Spleen (tissue), 11 donors: ENCODE measurements at regions not wholly inside any gene's neighbourhood (a gene's known extent, or its start where the extent isn't known, plus 50 kb on each side); places are given as distances from the start of the nearest gene placed in this dataset.
"Not testable (repeated sequence)": the region's sequence is repeated elsewhere in the genome, so short reads cannot be mapped to it uniquely, and the experiment has no call there.

Experiments used
- DNase-seq: peaks from one replicate; pipeline ENCODE4 v3.0.0-alpha.2; 2020
- H3K27ac ChIP-seq, 8 donors: fragments of 200-600 bp; sonication (generic) in 7 of 8; 1 replicate in 4 of 8; 2 replicates in 4 of 8; pipeline versions ENCODE4 v1.5.0 to v1.8.0; 2016 to 2021; ENCODE audit warnings: inconsistent platforms in 4 of 8, mild to moderate bottlenecking in 4 of 8, moderate library complexity in 1 of 8
- H3K27me3 ChIP-seq, 7 donors: fragments of 200-600 bp; sonication (generic) in 6 of 7; replicated peaks in 1 of 7; 1 replicate in 4 of 7; 2 replicates in 3 of 7; pipeline versions ENCODE4 v1.5.0 to v1.8.0; 2016 to 2021; ENCODE audit warnings: inconsistent platforms in 3 of 7, mild to moderate bottlenecking in 1 of 7
- H3K36me3 ChIP-seq, 6 donors: fragments of 200-600 bp; sonication (generic) in 5 of 6; 1 replicate in 4 of 6; 2 replicates in 2 of 6; pipeline versions ENCODE4 v1.5.0 to v1.8.0; 2016 to 2021; ENCODE audit warnings: inconsistent platforms in 2 of 6
- H3K4me1 ChIP-seq, 6 donors: fragments of 200-600 bp; sonication (generic) in 5 of 6; 1 replicate in 3 of 6; 2 replicates in 3 of 6; pipeline versions ENCODE4 v1.5.0 to v1.8.0; 2016 to 2021; ENCODE audit warnings: inconsistent platforms in 3 of 6
- H3K4me3 ChIP-seq, 8 donors: fragments of 200-600 bp; sonication (generic) in 7 of 8; 1 replicate in 4 of 8; 2 replicates in 4 of 8; pipeline versions ENCODE4 v1.5.0 to v1.8.0; 2016 to 2021; ENCODE audit warnings: inconsistent platforms in 4 of 8, mild to moderate bottlenecking in 4 of 8, moderate library complexity in 2 of 8
- H3K9me3 ChIP-seq, 8 donors: fragments of 200-600 bp; sonication (generic) in 7 of 8; 1 replicate in 4 of 8; 2 replicates in 4 of 8; pipeline versions ENCODE4 v1.5.0 to v1.8.0; 2016 to 2021; ENCODE audit warnings: inconsistent platforms in 4 of 8
- POLR2A ChIP-seq, 3 donors: fragments of 450-650 bp; IDR thresholded peaks; one replicate each; pipeline ENCODE4 v1.5.1; 2017; ENCODE audit warnings: antibody characterized with exemption in 3 of 3, mild to moderate bottlenecking in 1 of 3
- POLR2AphosphoS5 ChIP-seq, 3 donors: sonication (generic); formaldehyde crosslinking; IDR thresholded peaks; one replicate each; pipeline ENCODE4 v1.5.1; 2017; ENCODE audit warnings: antibody characterized with exemption in 3 of 3
- WGBS, 5 donors: extraction: QIAGEN DNeasy Blood & Tissue Kit in 3 of 5; methylation state at CpG; one replicate each; pipeline versions ENCODE4 v1.1.5 to v1.1.7; 2013 to 2018; 5-methylcytosine and 5-hydroxymethylcytosine counted together
- intact Hi-C: fragments of 100-400 bp; cut with DNase I; formaldehyde crosslinking; loops from one replicate; pipeline ENCODE4 v1.15.0; 2023; ENCODE audit warnings: low total_unique reads
- TF ChIP-seq, protein P1 (sequence below), 11 experiments: fragments of 200-600 bp in 7 of 11; fragments of 450-650 bp in 4 of 11; sonication (generic) in 4 of 11; IDR thresholded peaks in 8 of 11; conservative IDR thresholded peaks in 3 of 11; 1 replicate in 7 of 11; 2 replicates in 4 of 11; pipeline versions ENCODE4 v1.4.0 to v1.8.0; 2016 to 2021; ENCODE audit warnings: antibody characterized with exemption in 11 of 11, inconsistent platforms in 4 of 11, mild to moderate bottlenecking in 1 of 11
- donor health status: healthy with polysubstance abuse.
- donor health status: DM: no; HTN: no; CAD: no; lungs with moderate emphysema.
- donor health status: DM: no; HTN: no; CAD: no.
- donor health status: Bipolar disorder and iron deficiency.
- donor health status: healthy.
- donor health status: DM: no; HTN: no; CAD: no.
- donor health status: DM: yes; HTN: yes; CAD: no.

GRCh38 chr1:148264374-148265276 is 112.5 kb upstream of the NBPF11 start:
- no peak for DNase-seq
- no peak for TF ChIP-seq POLR2A (IDR thresholded peaks at IDR 0.05)
- TF ChIP-seq POLR2AphosphoS5 (IDR thresholded peaks at IDR 0.05): no peak
- TF ChIP-seq, protein P1, sequence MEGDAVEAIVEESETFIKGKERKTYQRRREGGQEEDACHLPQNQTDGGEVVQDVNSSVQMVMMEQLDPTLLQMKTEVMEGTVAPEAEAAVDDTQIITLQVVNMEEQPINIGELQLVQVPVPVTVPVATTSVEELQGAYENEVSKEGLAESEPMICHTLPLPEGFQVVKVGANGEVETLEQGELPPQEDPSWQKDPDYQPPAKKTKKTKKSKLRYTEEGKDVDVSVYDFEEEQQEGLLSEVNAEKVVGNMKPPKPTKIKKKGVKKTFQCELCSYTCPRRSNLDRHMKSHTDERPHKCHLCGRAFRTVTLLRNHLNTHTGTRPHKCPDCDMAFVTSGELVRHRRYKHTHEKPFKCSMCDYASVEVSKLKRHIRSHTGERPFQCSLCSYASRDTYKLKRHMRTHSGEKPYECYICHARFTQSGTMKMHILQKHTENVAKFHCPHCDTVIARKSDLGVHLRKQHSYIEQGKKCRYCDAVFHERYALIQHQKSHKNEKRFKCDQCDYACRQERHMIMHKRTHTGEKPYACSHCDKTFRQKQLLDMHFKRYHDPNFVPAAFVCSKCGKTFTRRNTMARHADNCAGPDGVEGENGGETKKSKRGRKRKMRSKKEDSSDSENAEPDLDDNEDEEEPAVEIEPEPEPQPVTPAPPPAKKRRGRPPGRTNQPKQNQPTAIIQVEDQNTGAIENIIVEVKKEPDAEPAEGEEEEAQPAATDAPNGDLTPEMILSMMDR (IDR thresholded peaks at IDR 0.05 in 8 of 11, conservative IDR thresholded peaks at IDR 0.05 in 3 of 11): no peak
- Histone ChIP-seq H3K27ac (peak overlapping the region in 1 of 8 donors; percentile 63), H3K4me1 (peaks cover 0 to 20% (median 12%) of the 10 kb centered on the region in 6 donors), H3K36me3 (no peaks in the 10 kb centered on the region), H3K9me3 (no peaks in the 10 kb centered on the region), H3K4me3 (peak overlapping the region in 4 of 8 donors; percentile 43 to 68 (median 50)), H3K27me3 (peaks cover 0 to 29% (median 0%) of the 10 kb centered on the region in 7 donors)
- 48 to 65% (median 58%) methylated on average over 29 of the region's 29 CpGs for WGBS, 5 donors
- intact Hi-C loops: no loop called here

DNA sequence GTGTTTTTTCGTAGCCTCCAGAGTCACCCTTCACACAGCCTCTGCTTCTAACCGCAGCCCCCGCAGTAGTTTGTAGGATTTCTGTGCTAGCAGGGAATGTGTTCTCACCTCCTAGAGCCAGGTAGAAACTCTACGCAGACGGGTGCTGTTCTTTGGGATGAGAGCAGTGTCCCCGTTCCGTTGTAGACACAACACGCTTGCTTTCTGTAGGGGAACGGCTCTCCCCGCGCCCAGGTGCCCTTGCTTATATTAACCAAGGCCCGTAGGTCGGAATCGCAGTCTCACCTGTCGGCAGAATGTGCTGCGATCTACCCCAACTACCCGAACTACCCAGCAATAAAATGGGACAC is 111.8 kb upstream of the NBPF11 start:
- Histone ChIP-seq H3K4me1 (peaks cover 0 to 20% (median 12%) of the 10 kb centered on the region in 6 donors), H3K36me3 (no peaks in the 10 kb centered on the region), H3K9me3 (no peaks in the 10 kb centered on the region), H3K4me3 (peak overlapping the region; percentile 36 to 68 (median 44)), H3K27me3 (peaks cover 0 to 29% (median 0%) of the 10 kb centered on the region in 7 donors), H3K27ac (peak overlapping the region; percentile 30 to 90 (median 70))
- no peak for TF ChIP-seq POLR2AphosphoS5 (IDR thresholded peaks at IDR 0.05)
- TF ChIP-seq, protein P1 (IDR thresholded peaks at IDR 0.05 in 8 of 11, conservative IDR thresholded peaks at IDR 0.05 in 3 of 11): no peak
- TF ChIP-seq POLR2A (IDR thresholded peaks at IDR 0.05): no peak
- 3 to 11% (median 5%) methylated on average over 17 of the region's 17 CpGs for WGBS, 5 donors
- no peak for DNase-seq
- intact Hi-C loops: no loop called here

- Histone ChIP-seq H3K27ac (peak overlapping the region; percentile 36 to 90 (median 70)), H3K36me3 (no peaks in the 10 kb centered on the region), H3K27me3 (peaks cover 0 to 29% (median 0%) of the 10 kb centered on the region in 7 donors), H3K9me3 (no peaks in the 10 kb centered on the region), H3K4me1 (peaks cover 0 to 20% (median 12%) of the 10 kb centered on the region in 6 donors), H3K4me3 (peak overlapping the region; percentile 36 to 68 (median 44))
- 0 to 3% (median 1%) methylated on average over 42 to 43 of the region's 43 CpGs for WGBS, 5 donors
- TF ChIP-seq, protein P1 (IDR thresholded peaks at IDR 0.05 in 8 of 11, conservative IDR thresholded peaks at IDR 0.05 in 3 of 11): no peak
- TF ChIP-seq POLR2AphosphoS5 (IDR thresholded peaks at IDR 0.05) (peak; percentile 82 to 99 (median 95)), POLR2A (IDR thresholded peaks at IDR 0.05) (peak in 2 of 3 donors; percentile 19 to 56)
- DNase-seq: peak; percentile 86
- intact Hi-C loops: no loop called here
Observed at GRCh38 chr1:148263128-148263905, 111.2 kb upstream of the NBPF11 start.

- H3K27ac ChIP-seq, DNase-seq, intact Hi-C loops, H3K4me3 ChIP-seq, H3K9me3 ChIP-seq, H3K36me3 ChIP-seq: not testable (repeated sequence)
- Histone ChIP-seq H3K4me1 (peaks cover 0 to 20% (median 12%) of the 10 kb centered on the region in 6 donors), H3K27me3 (peaks cover 0 to 29% (median 0%) of the 10 kb centered on the region in 7 donors)
- WGBS, 5 donors: 71 to 88% (median 85%) methylated on average over 3 of the region's 3 CpGs
Observed at GRCh38 chr1:148261684-148262083, 109.6 kb upstream of the NBPF11 start.

DNA sequence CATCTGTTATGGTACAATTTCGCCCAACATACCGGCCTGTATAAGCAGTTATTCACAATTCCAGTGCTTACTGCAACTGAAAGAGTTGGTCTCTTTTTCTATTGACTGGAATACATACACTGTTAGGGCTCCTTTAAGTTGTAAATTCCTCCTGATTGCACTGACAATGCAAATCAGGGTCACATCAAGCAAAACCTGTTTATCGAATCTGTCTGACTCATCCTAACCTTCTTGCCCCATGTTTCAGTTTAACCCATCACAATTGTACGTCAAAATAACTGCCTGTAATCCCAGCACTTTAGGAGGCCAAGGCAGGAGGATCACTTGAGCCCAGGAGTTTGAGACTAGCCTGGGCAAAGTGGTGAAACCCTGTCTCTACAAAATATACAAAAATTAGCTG is 105.8 kb upstream of the NBPF11 start:
- peaks cover 0 to 12% (median 0%) of the 10 kb centered on the region in 7 donors for H3K27me3 ChIP-seq
- H3K27ac ChIP-seq, H3K9me3 ChIP-seq, H3K36me3 ChIP-seq, H3K4me3 ChIP-seq, intact Hi-C loops, H3K4me1 ChIP-seq, DNase-seq: not testable (repeated sequence)
- WGBS, 5 donors: 69 to 82% (median 76%) methylated on average over 4 of the region's 4 CpGs
